Neural crest cell (in vitro differentiated cells): ENCODE measurements at regions not wholly inside any gene's neighbourhood (a gene's known extent, or its start where the extent isn't known, plus 50 kb on each side); places are given as distances from the start of the nearest gene placed in this dataset.
A peak's percentile ranks its signal among the peaks of the same experiment; 100 is the strongest.
"Not testable (repeated sequence)": the region's sequence is repeated elsewhere in the genome, so short reads cannot be mapped to it uniquely, and the experiment has no call there.

ENCODE experiments used
- DNase-seq: peaks from one replicate; pipeline ENCODE4 v3.0.0; 2021; ENCODE audit warnings: low read depth, mixed read lengths, low spot score
- H3K27ac Mint-ChIP-seq: one replicate; pipeline ENCODE4 v1.8.0; 2021; ENCODE audit warnings: mild to moderate bottlenecking, mixed read lengths; ENCODE audit not compliant: unreplicated experiment
- H3K27me3 Mint-ChIP-seq: 2 replicates; pipeline ENCODE4 v1.8.0; 2021; ENCODE audit warnings: low read depth, mild to moderate bottlenecking, mixed read lengths
- H3K36me3 Mint-ChIP-seq: 2 replicates; pipeline ENCODE4 v1.8.0; 2021; ENCODE audit warnings: low read depth, mild to moderate bottlenecking, mixed read lengths
- H3K4me1 Mint-ChIP-seq: 2 replicates; pipeline ENCODE4 v1.8.0; 2021; ENCODE audit warnings: mixed read lengths
- H3K4me3 Mint-ChIP-seq: one replicate; pipeline ENCODE4 v1.8.0; 2021; ENCODE audit warnings: mild to moderate bottlenecking, mixed read lengths
- H3K9me3 Mint-ChIP-seq: 2 replicates; pipeline ENCODE4 v1.8.0; 2021; ENCODE audit warnings: mixed read lengths
- TF ChIP-seq, protein P1 (sequence below): fragments of 200-600 bp; sonication (generic); conservative IDR thresholded peaks from 2 replicates; pipeline ENCODE4 v1.5.0; 2021; ENCODE audit warnings: antibody characterized with exemption, mild to moderate bottlenecking

DNA sequence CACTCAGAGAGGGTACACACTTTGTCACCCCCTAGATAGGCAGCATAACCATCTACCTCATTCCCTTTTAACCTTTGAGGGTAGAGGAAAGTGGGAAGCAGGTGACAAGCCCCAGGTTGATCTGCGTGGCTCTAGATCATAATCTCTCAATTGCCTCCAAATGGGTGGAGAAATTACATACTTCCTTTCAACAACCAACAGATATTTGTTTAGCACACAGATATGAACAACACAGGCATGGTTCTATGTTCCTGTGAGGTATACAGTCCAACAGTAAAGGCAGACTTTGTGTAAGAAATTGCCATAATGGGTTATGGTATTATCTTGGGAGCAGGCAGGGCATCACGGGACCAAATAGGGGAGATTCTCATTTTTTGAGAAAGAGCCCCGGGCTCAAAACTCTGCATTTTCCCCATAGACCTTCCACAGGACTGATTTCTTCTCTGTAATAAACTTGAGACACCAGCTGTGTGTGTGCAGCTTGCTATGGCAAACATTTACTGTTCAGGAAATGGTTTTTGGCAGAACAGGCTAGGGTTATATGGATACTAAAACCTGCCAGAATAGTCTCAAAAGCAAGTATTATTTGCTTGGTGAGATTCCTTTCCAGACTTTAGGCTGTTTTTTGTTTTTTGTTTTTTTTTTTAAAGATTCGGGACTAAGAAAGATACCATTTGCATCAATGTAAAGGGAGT lies 126.2 kb downstream of the CD164 start:
- TF ChIP-seq, protein P1, sequence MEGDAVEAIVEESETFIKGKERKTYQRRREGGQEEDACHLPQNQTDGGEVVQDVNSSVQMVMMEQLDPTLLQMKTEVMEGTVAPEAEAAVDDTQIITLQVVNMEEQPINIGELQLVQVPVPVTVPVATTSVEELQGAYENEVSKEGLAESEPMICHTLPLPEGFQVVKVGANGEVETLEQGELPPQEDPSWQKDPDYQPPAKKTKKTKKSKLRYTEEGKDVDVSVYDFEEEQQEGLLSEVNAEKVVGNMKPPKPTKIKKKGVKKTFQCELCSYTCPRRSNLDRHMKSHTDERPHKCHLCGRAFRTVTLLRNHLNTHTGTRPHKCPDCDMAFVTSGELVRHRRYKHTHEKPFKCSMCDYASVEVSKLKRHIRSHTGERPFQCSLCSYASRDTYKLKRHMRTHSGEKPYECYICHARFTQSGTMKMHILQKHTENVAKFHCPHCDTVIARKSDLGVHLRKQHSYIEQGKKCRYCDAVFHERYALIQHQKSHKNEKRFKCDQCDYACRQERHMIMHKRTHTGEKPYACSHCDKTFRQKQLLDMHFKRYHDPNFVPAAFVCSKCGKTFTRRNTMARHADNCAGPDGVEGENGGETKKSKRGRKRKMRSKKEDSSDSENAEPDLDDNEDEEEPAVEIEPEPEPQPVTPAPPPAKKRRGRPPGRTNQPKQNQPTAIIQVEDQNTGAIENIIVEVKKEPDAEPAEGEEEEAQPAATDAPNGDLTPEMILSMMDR, result no peak
- Mint-ChIP-seq H3K4me1 (peaks cover 13% of the 10 kb centered on the region), H3K27me3 (peaks cover 2% of the 10 kb centered on the region), H3K36me3 (peaks cover 7% of the 10 kb centered on the region), H3K27ac (no peak overlapping the region), H3K4me3 (no peak overlapping the region), H3K9me3 (peaks cover 5% of the 10 kb centered on the region)
- DNase-seq, result no peak

DNA sequence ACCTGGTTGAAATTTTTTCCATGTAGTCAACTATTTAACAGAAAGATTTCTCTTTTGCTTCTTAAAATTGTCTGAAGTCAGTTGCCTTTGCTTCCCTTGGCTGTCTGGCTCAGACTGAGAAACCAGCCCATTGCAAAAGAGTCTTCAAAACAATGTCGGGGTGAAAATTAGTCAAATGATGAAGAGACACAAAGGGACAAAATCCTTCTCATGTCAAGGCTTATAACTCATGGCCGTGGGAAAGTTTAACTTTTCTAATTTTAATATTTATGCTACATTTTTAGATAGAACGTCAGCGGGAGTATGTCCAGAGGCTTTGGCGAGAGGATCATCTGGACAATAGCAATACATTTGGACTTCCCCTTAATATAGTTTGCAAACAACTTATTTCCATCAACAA lies 127.2 kb downstream of the CD164 start:
- H3K4me3 Mint-ChIP-seq, result no peak overlapping the region
- TF ChIP-seq, protein P1, result no peak
- H3K36me3 Mint-ChIP-seq, result peaks cover 7% of the 10 kb centered on the region
- DNase-seq, result no peak
- H3K27ac Mint-ChIP-seq, result no peak overlapping the region
- H3K4me1 Mint-ChIP-seq, result peaks cover 13% of the 10 kb centered on the region
- H3K27me3 Mint-ChIP-seq, result peaks cover 2% of the 10 kb centered on the region
- H3K9me3 Mint-ChIP-seq, result peaks cover 5% of the 10 kb centered on the region

DNA sequence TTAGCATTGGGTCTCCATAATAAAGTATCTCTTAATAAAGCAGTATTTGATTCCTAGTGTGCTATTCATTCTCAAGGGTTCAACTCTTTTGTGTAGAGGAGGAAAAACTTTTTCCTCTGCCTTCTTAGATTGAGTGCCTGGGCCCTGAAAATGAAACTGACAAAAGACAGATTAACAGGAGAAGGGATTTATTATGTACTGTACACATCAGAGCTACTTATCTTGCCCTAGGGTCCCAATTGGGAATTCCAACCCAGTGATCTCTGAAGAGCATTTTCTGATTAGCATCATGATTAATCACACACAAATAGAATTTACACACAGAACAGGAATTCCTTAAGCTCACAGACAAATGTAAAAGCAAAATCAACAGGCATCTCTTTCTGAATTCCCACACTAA lies 128.9 kb downstream of the CD164 start:
- Mint-ChIP-seq H3K27ac (no peak overlapping the region), H3K4me3 (no peak overlapping the region), H3K9me3 (peaks cover 5% of the 10 kb centered on the region), H3K27me3 (peaks cover 2% of the 10 kb centered on the region), H3K4me1 (peaks cover 13% of the 10 kb centered on the region), H3K36me3 (peaks cover 7% of the 10 kb centered on the region)
- TF ChIP-seq, protein P1, result no peak
- no peak for DNase-seq

DNA sequence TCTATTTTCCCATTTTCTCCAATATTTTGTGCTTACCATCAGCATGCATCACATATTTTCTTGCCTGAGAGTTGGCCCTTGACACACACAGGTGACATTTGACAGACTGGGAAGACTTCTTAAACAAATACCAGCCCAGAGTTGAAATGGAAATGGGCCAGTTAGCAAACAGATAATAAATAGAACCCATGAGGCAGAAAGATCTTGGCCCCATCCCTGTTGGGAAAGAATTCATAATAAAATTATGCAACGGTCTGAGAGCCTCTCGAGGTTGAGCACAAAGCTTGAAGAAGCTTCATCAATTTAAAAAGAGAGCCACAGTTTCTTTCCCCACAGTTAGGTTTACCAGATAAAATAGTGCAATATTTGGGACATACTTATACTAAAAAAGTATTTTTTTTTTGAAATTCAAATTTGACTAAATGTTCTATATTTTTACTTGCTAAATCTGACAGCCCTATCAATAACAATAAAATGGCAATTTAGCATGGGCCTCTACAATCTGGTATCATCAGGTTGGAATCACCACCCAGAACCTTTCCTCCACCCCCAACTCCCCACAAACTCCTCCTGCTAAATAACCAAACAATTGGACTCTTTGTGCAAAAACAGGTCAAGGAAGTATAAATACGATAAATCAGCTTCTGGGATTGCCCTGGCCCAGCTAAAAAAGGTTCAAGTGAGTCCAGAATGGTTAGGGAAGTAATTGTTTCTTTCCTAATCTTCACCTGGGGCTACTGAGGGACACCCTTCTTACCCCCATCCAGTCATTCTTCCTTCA lies 129.8 kb downstream of the CD164 start:
- peaks cover 2% of the 10 kb centered on the region for H3K27me3 Mint-ChIP-seq
- peaks cover 5% of the 10 kb centered on the region for H3K9me3 Mint-ChIP-seq
- peak overlapping the region; percentile 74 for H3K4me3 Mint-ChIP-seq

DNA sequence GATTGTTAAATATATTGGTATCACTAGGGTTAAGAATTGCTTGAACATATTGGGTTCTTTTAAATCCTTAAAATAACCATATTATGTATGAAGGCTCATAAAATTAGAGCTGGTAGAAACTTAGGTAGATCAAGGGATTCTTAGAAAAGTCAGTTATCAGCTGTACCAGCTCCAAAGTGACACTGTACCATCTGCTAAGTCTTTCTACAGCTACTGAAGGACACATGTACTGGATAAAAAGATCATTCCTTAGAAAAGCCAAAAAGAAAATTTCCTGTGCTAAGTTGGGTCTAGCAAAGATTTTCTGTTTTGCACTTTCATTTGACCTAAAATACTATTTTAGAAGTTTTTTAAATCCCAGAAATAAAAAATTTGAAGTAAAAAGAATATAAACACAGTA lies 130.4 kb downstream of the CD164 start:
- H3K27me3 Mint-ChIP-seq, result peaks cover 2% of the 10 kb centered on the region
- H3K4me3 Mint-ChIP-seq, result peak overlapping the region; percentile 85
- no peak for DNase-seq
- H3K36me3 Mint-ChIP-seq, result peaks cover 7% of the 10 kb centered on the region
- TF ChIP-seq, protein P1, result no peak
- H3K9me3 Mint-ChIP-seq, result peaks cover 5% of the 10 kb centered on the region
- H3K4me1 Mint-ChIP-seq, result peaks cover 13% of the 10 kb centered on the region
- H3K27ac Mint-ChIP-seq, result no peak overlapping the region

More for the DNA sequence above, 129.8 kb downstream of the CD164 start:
- Mint-ChIP-seq H3K27ac (no peak overlapping the region), H3K4me1 (peaks cover 13% of the 10 kb centered on the region), H3K36me3 (peaks cover 7% of the 10 kb centered on the region)
- no peak for DNase-seq
- TF ChIP-seq, protein P1, result no peak

DNA sequence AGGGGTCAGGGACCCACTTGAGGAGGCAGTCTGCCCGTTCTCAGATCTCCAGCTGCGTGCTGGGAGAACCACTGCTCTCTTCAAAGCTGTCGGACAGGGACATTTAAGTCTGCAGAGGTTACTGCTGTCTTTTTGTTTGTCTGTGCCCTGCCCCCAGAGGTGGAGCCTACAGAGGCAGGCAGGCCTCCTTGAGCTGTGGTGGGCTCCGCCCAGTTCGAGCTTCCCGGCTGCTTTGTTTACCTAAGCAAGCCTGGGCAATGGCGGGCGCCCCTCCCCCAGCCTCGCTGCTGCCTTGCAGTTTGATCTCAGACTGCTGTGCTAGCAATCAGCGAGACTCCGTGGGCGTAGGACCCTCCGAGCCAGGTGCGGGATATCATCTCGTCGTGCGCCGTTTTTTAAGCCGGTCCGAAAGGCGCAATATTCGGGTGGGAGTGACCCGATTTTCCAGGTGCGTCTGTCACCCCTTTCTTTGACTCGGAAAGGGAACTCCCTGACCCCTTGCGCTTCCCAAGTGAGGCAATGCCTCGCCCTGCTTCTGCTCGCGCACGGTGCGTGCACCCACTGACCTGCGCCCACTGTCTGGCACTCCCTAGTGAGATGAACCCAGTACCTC lies 131.6 kb downstream of the CD164 start:
- not testable (repeated sequence) for H3K36me3 Mint-ChIP-seq, H3K27me3 Mint-ChIP-seq, H3K9me3 Mint-ChIP-seq, DNase-seq
- Mint-ChIP-seq H3K4me1 (peaks cover 13% of the 10 kb centered on the region), H3K4me3 (peak overlapping the region; percentile 85), H3K27ac (peak overlapping the region; percentile 88)
